ENCODE measurements at regions not wholly inside any gene's neighbourhood (a gene's known extent, or its start where the extent isn't known, plus 50 kb on each side); places are given as distances from the start of the nearest gene placed in this dataset.

DNA sequence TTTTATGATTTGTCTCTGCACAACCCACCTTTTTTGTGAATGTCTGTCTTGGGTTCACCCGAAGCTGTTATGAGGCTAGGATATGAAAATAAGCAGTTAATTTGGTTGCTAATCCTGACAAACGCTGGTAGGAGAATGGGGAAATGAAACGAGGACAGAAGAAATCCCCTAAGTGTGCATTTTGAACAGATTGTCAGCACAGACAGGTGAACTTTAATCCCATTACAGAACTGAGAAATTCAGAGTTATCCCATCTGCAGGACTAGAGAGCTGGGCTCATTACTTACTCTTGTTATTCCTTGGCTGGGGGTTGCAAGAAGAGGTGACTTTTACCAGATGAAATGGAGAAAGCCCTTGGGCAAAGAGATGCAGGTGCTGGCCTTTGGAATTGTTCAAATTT is 123.3 kb upstream of the NYAP2 start (continued):
- TF ChIP-seq, protein P1, sequence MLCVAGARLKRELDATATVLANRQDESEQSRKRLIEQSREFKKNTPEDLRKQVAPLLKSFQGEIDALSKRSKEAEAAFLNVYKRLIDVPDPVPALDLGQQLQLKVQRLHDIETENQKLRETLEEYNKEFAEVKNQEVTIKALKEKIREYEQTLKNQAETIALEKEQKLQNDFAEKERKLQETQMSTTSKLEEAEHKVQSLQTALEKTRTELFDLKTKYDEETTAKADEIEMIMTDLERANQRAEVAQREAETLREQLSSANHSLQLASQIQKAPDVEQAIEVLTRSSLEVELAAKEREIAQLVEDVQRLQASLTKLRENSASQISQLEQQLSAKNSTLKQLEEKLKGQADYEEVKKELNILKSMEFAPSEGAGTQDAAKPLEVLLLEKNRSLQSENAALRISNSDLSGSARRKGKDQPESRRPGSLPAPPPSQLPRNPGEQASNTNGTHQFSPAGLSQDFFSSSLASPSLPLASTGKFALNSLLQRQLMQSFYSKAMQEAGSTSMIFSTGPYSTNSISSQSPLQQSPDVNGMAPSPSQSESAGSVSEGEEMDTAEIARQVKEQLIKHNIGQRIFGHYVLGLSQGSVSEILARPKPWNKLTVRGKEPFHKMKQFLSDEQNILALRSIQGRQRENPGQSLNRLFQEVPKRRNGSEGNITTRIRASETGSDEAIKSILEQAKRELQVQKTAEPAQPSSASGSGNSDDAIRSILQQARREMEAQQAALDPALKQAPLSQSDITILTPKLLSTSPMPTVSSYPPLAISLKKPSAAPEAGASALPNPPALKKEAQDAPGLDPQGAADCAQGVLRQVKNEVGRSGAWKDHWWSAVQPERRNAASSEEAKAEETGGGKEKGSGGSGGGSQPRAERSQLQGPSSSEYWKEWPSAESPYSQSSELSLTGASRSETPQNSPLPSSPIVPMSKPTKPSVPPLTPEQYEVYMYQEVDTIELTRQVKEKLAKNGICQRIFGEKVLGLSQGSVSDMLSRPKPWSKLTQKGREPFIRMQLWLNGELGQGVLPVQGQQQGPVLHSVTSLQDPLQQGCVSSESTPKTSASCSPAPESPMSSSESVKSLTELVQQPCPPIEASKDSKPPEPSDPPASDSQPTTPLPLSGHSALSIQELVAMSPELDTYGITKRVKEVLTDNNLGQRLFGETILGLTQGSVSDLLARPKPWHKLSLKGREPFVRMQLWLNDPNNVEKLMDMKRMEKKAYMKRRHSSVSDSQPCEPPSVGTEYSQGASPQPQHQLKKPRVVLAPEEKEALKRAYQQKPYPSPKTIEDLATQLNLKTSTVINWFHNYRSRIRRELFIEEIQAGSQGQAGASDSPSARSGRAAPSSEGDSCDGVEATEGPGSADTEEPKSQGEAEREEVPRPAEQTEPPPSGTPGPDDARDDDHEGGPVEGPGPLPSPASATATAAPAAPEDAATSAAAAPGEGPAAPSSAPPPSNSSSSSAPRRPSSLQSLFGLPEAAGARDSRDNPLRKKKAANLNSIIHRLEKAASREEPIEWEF (IDR thresholded peaks at IDR 0.05; ENCODE audit: insufficient replicate concordance, low read depth, low read length), result no peak
- TF ChIP-seq NR2C1 (IDR thresholded peaks at IDR 0.05), result no peak
- TF ChIP-seq RUNX3 (IDR thresholded peaks at IDR 0.05; ENCODE audit: low read length), result peak; percentile 23; the same call in 1 of the 2 replicates
- no peak for TF ChIP-seq ZSCAN29 (IDR thresholded peaks at IDR 0.05)
- TF ChIP-seq PAX5 (IDR thresholded peaks at IDR 0.05; ENCODE audit: borderline replicate concordance, low read depth, low read length), result peak; percentile 33; the same call in 1 of the 2 replicates
- TF ChIP-seq, protein P2, sequence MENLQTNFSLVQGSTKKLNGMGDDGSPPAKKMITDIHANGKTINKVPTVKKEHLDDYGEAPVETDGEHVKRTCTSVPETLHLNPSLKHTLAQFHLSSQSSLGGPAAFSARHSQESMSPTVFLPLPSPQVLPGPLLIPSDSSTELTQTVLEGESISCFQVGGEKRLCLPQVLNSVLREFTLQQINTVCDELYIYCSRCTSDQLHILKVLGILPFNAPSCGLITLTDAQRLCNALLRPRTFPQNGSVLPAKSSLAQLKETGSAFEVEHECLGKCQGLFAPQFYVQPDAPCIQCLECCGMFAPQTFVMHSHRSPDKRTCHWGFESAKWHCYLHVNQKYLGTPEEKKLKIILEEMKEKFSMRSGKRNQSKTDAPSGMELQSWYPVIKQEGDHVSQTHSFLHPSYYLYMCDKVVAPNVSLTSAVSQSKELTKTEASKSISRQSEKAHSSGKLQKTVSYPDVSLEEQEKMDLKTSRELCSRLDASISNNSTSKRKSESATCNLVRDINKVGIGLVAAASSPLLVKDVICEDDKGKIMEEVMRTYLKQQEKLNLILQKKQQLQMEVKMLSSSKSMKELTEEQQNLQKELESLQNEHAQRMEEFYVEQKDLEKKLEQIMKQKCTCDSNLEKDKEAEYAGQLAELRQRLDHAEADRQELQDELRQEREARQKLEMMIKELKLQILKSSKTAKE (IDR thresholded peaks at IDR 0.05; ENCODE audit: low read depth, poor library complexity, severe bottlenecking), result peak; percentile 69
- TF ChIP-seq MYB (IDR thresholded peaks at IDR 0.05; ENCODE audit: borderline replicate concordance, low read depth, low read length), result peak; percentile 76; the same call in 1 of the 2 replicates
- TF ChIP-seq CBX5 (IDR thresholded peaks at IDR 0.05; ENCODE audit: low read depth), result 0 out of 2 replicates have a peak, but pooled peaks have one; percentile 50
- TF ChIP-seq ZNF622 (IDR thresholded peaks at IDR 0.05), result no peak
- TF ChIP-seq, protein P3, sequence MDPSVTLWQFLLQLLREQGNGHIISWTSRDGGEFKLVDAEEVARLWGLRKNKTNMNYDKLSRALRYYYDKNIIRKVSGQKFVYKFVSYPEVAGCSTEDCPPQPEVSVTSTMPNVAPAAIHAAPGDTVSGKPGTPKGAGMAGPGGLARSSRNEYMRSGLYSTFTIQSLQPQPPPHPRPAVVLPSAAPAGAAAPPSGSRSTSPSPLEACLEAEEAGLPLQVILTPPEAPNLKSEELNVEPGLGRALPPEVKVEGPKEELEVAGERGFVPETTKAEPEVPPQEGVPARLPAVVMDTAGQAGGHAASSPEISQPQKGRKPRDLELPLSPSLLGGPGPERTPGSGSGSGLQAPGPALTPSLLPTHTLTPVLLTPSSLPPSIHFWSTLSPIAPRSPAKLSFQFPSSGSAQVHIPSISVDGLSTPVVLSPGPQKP (IDR thresholded peaks at IDR 0.05; ENCODE audit: low read depth, low read length), result no peak
- peak; percentile 85 for TF ChIP-seq RELA (IDR thresholded peaks at IDR 0.05; ENCODE audit: borderline replicate concordance, partially characterized antibody)
- TF ChIP-seq, protein P4, sequence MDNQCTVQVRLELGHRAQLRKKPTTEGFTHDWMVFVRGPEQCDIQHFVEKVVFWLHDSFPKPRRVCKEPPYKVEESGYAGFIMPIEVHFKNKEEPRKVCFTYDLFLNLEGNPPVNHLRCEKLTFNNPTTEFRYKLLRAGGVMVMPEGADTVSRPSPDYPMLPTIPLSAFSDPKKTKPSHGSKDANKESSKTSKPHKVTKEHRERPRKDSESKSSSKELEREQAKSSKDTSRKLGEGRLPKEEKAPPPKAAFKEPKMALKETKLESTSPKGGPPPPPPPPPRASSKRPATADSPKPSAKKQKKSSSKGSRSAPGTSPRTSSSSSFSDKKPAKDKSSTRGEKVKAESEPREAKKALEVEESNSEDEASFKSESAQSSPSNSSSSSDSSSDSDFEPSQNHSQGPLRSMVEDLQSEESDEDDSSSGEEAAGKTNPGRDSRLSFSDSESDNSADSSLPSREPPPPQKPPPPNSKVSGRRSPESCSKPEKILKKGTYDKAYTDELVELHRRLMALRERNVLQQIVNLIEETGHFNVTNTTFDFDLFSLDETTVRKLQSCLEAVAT (IDR thresholded peaks at IDR 0.05), result peak; percentile 59; the same call in 1 of the 2 replicates
- no peak for TF ChIP-seq FOS (IDR thresholded peaks at IDR 0.05; ENCODE audit: borderline replicate concordance, extremely low read depth, insufficient read length)
- peak; percentile 70 to 96; a peak in 3 of 4 replicates for TF ChIP-seq EP300 (IDR thresholded peaks at IDR 0.05; ENCODE audit: borderline replicate concordance in 1 of 2, control insufficient read depth in 1 of 2, low read depth in 2 of 2, low read length in 2 of 2)
- TF ChIP-seq GATAD2B (conservative IDR thresholded peaks at IDR 0.05; ENCODE audit: low read depth), result peak; percentile 68; the same call in 1 of the 2 replicates
- TF ChIP-seq NR2C2 (IDR thresholded peaks at IDR 0.05; ENCODE audit: borderline replicate concordance, control insufficient read depth, insufficient read length, low read depth), result no peak
- TF ChIP-seq SIN3A (IDR thresholded peaks at IDR 0.05; ENCODE audit: low read depth, low read length), result no peak
- TF ChIP-seq, protein P5, sequence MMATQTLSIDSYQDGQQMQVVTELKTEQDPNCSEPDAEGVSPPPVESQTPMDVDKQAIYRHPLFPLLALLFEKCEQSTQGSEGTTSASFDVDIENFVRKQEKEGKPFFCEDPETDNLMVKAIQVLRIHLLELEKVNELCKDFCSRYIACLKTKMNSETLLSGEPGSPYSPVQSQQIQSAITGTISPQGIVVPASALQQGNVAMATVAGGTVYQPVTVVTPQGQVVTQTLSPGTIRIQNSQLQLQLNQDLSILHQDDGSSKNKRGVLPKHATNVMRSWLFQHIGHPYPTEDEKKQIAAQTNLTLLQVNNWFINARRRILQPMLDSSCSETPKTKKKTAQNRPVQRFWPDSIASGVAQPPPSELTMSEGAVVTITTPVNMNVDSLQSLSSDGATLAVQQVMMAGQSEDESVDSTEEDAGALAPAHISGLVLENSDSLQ (IDR thresholded peaks at IDR 0.05), result peak; percentile 64
- peak; percentile 99 for TF ChIP-seq SPI1 (IDR thresholded peaks at IDR 0.05; ENCODE audit: borderline replicate concordance, insufficient read depth, low read depth, low read length)
